ENCODE measurements at regions not wholly inside any gene's neighbourhood (a gene's known extent, or its start where the extent isn't known, plus 50 kb on each side); places are given as distances from the start of the nearest gene placed in this dataset.
"Not testable (repeated sequence)": the region's sequence is repeated elsewhere in the genome, so short reads cannot be mapped to it uniquely, and the experiment has no call there.

DNA sequence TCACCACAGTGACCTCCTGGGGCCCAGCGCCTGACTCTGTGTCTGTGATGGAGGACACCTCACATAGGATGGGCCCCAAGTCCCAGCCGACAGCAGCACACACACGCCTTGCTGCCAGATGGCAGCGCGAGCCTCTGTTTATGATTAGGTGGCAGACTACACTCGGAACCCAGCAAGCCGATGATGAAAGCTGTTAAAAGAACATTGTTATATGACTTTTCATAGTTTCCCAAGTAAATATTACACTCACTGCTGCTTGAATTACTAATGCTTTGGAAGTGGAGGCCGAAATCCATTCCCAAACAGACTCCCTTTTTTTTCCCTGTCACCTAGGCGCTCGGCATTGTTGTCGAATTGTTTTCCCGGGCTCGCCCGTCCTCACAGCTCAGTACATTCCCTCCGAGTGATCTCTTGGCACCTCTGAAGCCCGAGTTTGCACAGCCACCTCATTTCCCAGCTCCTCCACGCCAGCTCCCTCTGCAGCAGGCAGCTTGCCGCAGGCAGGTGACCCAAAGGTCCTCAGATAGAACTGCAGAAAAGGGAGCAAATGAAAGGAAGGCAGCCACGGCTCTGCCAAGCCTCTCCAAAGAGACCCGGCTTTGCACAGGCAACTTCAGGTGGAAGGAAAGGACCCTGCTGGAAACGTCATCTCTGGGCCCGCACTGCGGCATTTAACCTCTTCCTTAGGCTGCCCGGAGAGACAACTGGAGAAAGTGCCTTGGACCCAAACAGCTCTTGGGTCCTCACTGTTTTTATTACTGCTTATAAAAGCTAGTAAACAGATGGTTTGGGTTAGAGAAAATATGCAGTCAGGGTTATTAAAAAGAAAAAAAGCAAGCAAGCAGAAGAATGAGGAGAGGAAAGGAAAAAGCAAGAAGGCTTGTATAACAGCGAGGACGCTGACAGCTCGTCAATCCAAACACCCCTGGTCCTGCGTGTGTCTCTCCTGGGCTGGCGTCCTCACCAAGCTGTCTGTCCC is 72.2 kb upstream of the SLC25A33 start:
- DNase-seq, result no peak

DNA sequence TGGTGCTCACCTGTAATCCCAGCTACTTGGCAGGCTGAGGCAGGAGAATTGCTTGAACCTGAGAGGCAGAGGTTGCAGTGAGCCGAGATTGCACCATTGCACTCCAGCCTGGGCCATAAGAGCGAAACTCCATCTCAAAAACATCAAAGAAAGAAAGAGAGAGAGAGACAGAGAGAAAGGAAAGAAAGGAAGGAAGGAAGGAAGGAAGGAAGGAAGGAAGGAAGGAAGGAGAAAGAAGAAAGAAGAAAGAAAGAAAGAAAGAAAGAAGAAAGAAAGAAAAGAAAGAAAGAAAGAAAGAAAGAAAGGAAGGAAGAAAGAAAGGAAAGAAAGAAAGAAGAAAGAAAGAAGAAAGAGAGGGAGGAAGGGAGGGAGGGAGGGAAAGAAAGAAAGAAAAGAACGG is 69.4 kb upstream of the SLC25A33 start:
- DNase-seq, result not testable (repeated sequence)

DNA sequence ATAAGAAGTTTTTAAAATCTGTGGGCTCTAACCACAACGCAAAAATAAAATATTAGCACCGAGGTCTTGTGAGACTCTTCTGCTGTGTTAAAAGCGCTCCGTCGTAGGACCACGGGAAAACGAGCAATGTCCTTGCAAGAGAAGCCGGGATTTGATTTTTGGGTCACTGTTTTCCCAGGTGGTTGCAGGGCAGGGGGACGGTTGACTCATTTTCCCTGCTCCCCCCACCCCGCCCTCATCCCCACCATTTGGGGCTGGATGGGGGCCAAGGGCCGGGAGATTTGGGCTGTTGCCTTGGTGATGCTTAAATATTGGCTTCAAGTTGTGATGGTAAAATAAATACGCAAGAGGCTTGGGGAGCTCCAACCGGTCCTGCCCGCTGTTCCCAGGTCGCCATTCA is 67.6 kb upstream of the SLC25A33 start:
- no peak for DNase-seq

DNA sequence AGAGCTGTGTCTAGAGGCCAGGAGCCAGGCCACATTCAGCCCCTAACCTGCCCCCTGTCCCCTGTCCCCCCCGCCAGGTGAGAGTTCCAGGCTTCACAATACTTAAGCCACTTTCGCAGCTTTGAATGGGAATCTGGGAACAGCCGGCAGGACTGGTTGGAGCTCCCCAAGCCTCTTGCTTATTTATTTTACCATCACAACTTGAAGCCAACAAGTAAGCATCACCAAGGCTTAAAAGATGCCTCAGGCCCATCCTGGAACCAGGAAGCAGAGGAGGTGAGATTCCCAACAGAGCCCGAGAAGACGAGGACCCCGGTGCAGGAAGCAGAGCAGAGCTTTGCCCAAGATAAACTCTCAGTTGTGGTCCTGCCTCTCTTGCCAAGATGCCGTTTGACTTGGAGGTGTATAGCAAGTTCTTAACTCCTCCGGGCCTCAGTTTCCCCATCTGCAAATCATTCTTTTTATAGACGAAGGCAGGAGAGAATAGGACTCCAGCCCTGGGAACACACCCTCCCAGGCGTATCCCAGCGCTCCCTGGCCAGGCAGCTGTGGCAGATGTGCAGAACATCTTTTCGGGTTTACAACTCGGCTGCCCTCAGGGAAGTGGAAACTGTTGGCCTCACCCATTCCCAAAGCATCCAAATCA is 66.8 kb upstream of the SLC25A33 start:
- DNase-seq, result no peak

DNA sequence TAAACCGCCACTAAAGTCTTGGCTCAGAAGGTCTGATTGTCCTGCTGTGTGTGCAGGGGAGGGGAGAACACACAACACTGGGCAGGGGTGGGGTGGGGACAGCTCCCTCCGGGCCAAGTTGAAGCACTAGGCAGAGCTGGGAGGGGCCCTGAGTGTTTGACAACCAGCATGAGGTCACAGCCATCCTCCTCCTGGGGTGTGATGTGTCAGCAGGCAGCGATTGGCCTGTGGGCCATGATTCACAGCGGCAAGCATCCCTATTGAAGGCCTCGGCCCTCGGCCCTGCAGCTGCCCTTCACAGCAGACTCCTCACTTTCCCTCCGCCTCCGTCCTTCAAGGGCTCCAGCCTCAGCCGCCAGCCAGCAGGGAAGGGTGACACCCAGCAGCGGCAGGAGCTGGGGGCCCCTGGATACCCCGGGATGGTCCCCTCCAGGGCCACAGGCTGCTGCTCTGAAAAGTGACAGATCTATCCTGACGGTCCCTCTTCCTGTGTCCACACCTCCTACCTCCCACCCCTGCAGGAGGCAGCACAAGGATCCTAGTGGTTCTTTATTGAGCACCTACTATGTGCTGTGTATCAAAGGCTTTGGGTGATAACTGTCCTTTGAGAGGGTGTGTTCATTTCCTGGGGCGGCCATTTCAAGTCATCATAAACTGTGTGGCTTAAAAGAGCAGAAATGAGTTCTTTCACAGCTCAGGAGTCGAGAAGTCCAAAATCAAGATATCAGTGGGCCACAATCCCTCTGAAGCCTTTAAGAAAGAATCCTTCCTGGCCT is 66.0 kb upstream of the SLC25A33 start:
- peak in 1 of 2 experiments; percentile 10 for DNase-seq

DNA sequence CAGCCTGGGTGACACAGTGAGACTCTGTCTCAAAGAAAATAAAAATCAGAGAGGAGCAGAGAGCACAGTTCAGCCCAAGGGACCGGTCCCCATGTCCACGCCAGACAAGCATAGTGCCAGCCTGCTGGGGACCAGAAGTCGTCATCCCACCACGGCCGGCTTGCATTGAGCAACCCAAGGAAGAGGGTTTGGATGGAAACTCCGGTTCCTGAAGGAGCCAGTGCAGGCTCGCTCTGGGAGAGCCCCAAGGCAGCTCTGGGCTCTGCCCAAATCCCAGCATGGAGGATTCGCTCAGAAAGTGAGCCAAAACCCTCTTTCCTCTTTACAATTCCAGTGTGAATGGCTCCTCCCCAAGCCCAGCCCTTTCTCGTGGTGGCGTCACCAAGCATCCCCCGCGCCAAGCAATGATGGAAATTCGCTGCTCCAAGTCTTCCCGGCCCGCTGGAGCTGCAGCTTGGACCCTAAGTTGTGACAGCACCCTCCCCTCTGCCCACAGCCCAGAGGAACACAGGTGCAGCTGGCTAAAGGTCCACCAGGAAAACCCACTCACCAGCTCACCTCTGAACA is 64.1 kb upstream of the SLC25A33 start:
- no peak for DNase-seq

DNA sequence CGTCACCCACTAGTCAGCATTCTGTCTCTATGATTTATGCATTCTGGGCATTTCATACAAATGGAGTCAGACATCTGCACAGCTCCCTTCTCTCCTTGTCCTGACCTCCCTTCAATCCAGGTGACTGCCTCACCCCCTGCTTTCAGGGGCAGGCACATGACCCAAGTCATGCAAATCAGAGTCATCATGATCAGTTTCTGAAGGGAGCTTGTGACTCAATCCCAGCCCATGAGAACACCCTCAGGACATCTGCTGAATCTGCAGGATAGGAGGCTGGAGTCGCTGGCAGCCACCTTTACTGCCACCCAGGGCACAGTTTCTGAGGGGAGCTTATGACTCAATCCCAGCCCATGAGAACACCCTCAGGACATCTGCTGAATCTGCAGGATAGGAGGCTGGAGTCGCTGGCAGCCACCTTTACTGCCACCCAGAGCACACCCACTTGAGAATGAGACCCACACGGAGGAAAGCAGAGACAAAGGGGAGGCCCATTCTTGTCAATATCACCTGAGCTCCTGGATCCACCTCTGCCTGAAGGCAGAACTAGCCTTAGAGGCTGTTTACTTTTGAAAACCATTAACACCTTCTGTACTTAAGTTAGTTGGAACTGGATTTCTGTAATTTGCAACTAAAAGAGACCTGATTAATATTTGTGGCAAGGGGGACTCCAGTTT is 62.3 kb upstream of the SLC25A33 start:
- no peak for DNase-seq

DNA sequence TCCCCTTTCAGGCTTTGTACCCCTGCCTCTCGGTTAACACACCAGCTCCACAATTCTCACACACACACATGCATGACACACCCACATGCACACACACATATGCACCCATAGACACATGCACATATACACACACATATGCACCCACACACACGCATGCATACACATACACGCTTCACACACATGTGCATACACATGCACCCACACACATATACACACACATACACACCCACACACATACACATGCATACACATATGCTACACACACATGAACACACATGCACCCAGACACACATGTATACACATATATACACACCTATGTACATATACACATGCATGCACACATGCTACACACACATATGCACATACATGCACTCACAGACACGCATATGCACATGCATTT is 61.7 kb upstream of the SLC25A33 start:
- DNase-seq, result no peak

DNA sequence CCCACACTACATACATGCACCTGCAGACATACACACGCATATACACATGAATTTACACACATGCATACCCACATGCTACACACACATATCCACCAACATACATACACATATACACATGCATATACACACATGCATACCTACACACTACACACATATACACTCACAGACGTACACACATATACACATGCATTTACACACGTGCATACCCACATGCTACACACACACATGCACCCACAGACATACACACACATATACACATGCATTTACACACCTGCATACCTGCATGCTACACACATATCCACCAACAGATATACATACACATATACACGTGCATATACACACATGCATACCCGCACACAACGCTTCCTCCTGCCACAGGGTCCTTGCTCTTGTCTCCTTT is 61.2 kb upstream of the SLC25A33 start:
- no peak for DNase-seq

DNA sequence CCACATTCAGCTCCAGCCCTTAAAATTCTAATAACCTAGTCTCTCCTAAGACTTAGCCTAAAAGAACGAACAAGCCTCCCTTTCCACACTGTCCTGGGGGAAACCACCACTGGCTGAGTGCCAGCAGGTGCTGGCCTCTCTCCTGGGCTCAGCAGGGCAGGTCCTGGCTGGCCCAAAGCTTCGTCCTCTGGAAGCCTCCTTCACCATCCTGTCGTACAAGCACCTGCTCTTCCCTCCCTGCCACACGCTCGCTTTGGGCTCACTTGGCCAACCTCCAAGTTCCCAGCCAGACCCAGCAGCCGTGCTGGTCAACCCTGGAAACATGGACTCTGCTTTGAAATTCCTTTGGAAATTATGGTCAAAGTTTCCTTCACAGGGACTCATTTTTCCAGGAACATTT is 58.2 kb upstream of the SLC25A33 start:
- no peak for DNase-seq

DNA sequence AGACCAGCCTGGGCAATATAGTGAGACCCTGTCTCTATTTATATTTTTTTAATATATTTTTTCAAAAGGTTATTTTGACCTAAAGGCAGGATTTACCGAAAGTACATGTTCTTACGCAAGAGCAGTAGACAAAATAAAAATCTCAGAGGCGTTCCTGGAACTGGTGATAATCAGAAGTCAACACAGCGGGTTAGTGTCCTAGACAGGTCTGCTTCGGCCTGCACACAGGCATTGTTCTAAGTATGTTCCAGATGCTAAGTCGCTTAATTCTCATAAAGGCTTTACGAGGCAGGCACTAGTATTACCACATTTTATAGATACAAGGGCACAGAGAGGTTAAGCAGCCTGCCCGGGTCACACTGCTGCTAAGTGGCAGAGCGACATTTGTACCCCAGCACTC is 56.9 kb upstream of the SLC25A33 start:
- no peak for DNase-seq

DNA sequence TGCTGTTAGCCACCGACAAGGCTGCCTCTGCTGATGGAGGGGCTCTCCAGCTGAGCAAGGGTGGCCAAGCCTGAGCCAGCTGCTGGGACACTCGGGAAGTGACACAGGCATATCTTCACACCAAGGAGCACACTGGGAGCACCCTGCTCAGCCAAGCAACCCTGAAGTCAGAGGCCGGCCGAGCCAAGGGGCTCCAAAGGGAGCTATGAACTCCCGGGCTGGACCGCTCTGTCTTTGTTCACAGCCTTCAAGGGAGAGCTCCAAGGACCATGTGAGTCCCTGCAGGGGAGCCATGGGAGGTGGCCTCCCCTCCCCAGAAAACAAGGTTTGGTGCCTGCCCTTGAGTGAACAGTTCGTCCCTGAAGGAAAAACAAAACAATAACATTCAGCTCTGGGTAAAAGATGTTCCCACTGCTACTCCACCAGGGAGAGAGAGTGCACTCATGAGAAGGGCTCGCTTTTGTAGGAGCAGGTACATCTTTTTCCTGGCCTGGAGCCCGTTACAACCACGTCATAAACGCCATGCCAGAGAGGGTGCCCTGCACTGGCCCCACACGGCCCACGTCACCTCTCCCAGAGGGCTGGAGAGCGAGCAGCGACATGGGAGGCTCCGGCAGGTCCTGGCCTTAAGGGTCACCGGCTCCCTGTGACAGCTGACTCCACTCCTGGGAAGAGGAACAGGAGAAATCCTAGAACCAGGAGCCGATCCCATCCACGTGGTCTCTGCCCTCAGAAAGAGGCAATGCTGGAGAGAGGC is 56.3 kb upstream of the SLC25A33 start:
- DNase-seq, result no peak

DNA sequence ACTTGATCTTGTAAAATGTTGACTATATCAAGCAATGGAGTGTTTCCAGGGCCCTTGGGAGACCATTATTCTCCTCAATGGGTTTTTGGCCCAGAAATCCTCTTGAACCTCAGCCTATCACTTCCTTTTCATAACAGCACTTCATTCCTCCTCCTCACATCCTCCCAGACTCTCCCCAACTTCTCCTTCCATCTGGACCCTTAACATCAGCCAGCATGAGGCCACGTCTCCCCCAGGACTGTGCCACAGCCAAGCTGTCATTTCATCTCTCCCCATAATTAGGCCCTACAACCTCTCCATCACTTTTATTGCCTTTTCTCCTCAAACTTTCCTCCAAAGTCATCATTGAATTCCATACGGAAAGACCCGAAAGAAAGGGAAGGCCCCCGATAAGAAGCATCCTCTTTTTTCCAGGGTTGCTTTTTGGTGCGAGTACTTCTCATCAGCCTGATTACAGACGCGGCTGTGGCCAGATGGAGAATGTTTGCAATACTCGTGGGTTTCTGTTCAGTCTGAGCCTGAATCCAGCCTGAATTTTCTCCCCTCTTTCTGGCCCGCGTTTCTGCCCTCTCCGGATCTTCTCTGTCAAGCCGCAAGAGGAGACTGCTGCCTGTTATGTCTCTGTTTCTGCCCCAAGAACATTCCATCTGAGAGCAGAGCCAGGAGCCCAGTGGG is 52.7 kb upstream of the SLC25A33 start:
- no peak for DNase-seq

Measured in activated CD4-positive, alpha-beta T cell treated with anti-CD3 and anti-CD28 coated beads, Interleukin-2, amount 50 U/mL, for 48 hours (primary cell).